Body of pancreas (tissue), 4 donors: ENCODE measurements at regions not wholly inside any gene's neighbourhood (a gene's known extent, or its start where the extent isn't known, plus 50 kb on each side); places are given as distances from the start of the nearest gene placed in this dataset.

Source experiments
- POLR2A ChIP-seq, 3 donors: fragments of 450-650 bp; IDR thresholded peaks; one replicate each; pipeline ENCODE4 v1.6.1; 2016; ENCODE audit warnings: antibody characterized with exemption in 3 of 3, mild to moderate bottlenecking in 2 of 3
- TF ChIP-seq, protein P1 (sequence below), 7 experiments: fragments of 450-650 bp in 4 of 7; fragments of 200-600 bp in 3 of 7; sonication (generic) in 3 of 7; IDR thresholded peaks; one replicate each; pipeline ENCODE4 v1.5.1; 2016 to 2019; ENCODE audit warnings: antibody characterized with exemption in 7 of 7

DNA sequence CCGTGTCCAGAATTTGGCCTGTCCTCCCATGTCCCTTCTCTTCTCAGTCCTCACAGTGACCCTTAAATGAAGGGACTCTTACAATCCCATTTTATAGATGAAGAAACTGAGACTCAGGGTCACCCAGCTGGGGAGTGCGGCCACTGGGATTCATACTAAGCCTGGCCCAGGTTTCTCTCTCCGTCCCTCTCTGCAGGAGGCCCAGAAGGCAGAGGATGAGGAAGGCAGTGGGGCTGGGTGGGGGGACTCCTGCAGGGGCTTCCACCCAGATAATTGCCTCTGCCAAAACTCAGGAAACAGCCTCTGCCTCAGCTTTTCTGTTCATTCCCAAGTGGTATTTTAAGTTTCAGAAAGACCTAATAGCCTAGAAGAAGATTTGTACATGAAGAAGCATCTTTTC, 299.8 kb downstream of the MATN1 start:
- TF ChIP-seq, protein P1, sequence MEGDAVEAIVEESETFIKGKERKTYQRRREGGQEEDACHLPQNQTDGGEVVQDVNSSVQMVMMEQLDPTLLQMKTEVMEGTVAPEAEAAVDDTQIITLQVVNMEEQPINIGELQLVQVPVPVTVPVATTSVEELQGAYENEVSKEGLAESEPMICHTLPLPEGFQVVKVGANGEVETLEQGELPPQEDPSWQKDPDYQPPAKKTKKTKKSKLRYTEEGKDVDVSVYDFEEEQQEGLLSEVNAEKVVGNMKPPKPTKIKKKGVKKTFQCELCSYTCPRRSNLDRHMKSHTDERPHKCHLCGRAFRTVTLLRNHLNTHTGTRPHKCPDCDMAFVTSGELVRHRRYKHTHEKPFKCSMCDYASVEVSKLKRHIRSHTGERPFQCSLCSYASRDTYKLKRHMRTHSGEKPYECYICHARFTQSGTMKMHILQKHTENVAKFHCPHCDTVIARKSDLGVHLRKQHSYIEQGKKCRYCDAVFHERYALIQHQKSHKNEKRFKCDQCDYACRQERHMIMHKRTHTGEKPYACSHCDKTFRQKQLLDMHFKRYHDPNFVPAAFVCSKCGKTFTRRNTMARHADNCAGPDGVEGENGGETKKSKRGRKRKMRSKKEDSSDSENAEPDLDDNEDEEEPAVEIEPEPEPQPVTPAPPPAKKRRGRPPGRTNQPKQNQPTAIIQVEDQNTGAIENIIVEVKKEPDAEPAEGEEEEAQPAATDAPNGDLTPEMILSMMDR (IDR thresholded peaks at IDR 0.05) = no peak
- no peak for TF ChIP-seq POLR2A (IDR thresholded peaks at IDR 0.05)
